ENCODE measurements at regions not wholly inside any gene's neighbourhood (a gene's known extent, or its start where the extent isn't known, plus 50 kb on each side); places are given as distances from the start of the nearest gene placed in this dataset.
"Not testable (repeated sequence)": the region's sequence is repeated elsewhere in the genome, so short reads cannot be mapped to it uniquely, and the experiment has no call there.

GRCh38 chr11:38865922-38866321 lies 2267.9 kb upstream of the RAG2 start:
- no peak for DNase-seq

- DNase-seq = no peak
Observed at GRCh38 chr11:38842991-38843390, 2245.0 kb upstream of the RAG2 start.

- no peak for DNase-seq
Observed at GRCh38 chr11:38839071-38839470, 2241.0 kb upstream of the RAG2 start.

GRCh38 chr11:38835966-38836365 lies 2237.9 kb upstream of the RAG2 start:
- DNase-seq = no peak

- no peak for DNase-seq
Observed at GRCh38 chr11:38824573-38824972, 2226.5 kb upstream of the RAG2 start.

GRCh38 chr11:38821786-38822185 lies 2223.8 kb upstream of the RAG2 start:
- not testable (repeated sequence) for DNase-seq

- no peak for DNase-seq
Observed at GRCh38 chr11:38819981-38820380, 2221.9 kb upstream of the RAG2 start.

- DNase-seq = no peak
Observed at GRCh38 chr11:38818720-38819119, 2220.7 kb upstream of the RAG2 start.

- no peak for DNase-seq
Observed at GRCh38 chr11:38814670-38815069, 2216.6 kb upstream of the RAG2 start.

- no peak for DNase-seq
Observed at GRCh38 chr11:38809521-38809920, 2211.5 kb upstream of the RAG2 start.

GRCh38 chr11:38796281-38796680 lies 2198.2 kb upstream of the RAG2 start:
- no peak for DNase-seq

GRCh38 chr11:38795027-38795426 lies 2197.0 kb upstream of the RAG2 start:
- no peak for DNase-seq

- DNase-seq = no peak
Observed at GRCh38 chr11:38791346-38791961, 2193.4 kb upstream of the RAG2 start.

- DNase-seq = no peak
Observed at GRCh38 chr11:38788561-38788960, 2190.5 kb upstream of the RAG2 start.

GRCh38 chr11:38784164-38784563 lies 2186.1 kb upstream of the RAG2 start:
- no peak for DNase-seq

- DNase-seq = no peak
Observed at GRCh38 chr11:38766796-38767195, 2168.8 kb upstream of the RAG2 start.

- no peak for DNase-seq
Observed at GRCh38 chr11:38759394-38759793, 2161.4 kb upstream of the RAG2 start.

GRCh38 chr11:38756537-38756936 lies 2158.5 kb upstream of the RAG2 start:
- DNase-seq = no peak

GRCh38 chr11:38751421-38751820 lies 2153.4 kb upstream of the RAG2 start:
- DNase-seq = no peak

- not testable (repeated sequence) for DNase-seq
Observed at GRCh38 chr11:38746516-38746915, 2148.5 kb upstream of the RAG2 start.

GRCh38 chr11:38723361-38723760 lies 2125.3 kb upstream of the RAG2 start:
- DNase-seq = no peak

GRCh38 chr11:38721586-38722315 lies 2123.7 kb upstream of the RAG2 start:
- DNase-seq = no peak

GRCh38 chr11:38718659-38719058 lies 2120.6 kb upstream of the RAG2 start:
- DNase-seq = no peak

- no peak for DNase-seq
Observed at GRCh38 chr11:38718049-38718448, 2120.0 kb upstream of the RAG2 start.

- DNase-seq = no peak
Observed at GRCh38 chr11:38711110-38711509, 2113.1 kb upstream of the RAG2 start.

Measured in activated naive CD4-positive, alpha-beta T cell (primary cell).